NCI-H2171 (cell line): ENCODE measurements at regions not wholly inside any gene's neighbourhood (a gene's known extent, or its start where the extent isn't known, plus 50 kb on each side); places are given as distances from the start of the nearest gene placed in this dataset.
"Not testable (repeated sequence)": the region's sequence is repeated elsewhere in the genome, so short reads cannot be mapped to it uniquely, and the experiment has no call there.

Experiments
- DNase-seq: peaks from one replicate; lab custom pipeline; 2025; lab: John Stamatoyannopoulos, UW

DNA sequence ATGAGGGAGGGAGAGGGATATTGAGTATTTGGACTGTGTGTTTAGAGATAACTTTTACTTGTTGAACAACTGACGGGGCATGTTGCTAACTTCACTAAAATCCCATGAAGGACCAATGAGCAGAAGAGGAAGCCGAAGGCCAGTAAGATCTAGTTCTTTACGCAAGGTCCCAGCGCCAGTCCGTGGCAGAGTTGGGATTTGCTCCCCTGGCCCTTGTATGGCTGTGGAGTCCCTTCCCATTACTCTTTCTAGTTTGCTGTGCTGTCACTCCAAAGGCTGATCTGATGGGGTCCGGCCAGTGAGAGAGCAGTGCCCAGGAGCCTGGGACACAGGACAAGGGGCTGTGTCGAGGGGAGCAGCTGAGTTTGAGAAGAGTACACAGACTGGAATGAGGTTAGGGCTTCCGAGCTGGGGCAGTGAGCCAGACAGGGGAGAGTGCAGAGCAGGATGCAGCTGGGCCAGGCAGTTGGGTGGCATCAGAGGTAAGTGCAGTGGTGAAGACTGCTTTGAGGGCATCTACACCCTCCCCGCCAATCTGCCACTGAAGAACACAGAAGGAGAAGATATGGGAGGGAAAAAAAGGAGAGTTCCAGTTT is 692.9 kb upstream of the HS6ST1 start:
- DNase-seq: no peak

- DNase-seq: no peak
Measured at GRCh38 chr2:129014432-129014831, 695.8 kb upstream of the HS6ST1 start.

DNA sequence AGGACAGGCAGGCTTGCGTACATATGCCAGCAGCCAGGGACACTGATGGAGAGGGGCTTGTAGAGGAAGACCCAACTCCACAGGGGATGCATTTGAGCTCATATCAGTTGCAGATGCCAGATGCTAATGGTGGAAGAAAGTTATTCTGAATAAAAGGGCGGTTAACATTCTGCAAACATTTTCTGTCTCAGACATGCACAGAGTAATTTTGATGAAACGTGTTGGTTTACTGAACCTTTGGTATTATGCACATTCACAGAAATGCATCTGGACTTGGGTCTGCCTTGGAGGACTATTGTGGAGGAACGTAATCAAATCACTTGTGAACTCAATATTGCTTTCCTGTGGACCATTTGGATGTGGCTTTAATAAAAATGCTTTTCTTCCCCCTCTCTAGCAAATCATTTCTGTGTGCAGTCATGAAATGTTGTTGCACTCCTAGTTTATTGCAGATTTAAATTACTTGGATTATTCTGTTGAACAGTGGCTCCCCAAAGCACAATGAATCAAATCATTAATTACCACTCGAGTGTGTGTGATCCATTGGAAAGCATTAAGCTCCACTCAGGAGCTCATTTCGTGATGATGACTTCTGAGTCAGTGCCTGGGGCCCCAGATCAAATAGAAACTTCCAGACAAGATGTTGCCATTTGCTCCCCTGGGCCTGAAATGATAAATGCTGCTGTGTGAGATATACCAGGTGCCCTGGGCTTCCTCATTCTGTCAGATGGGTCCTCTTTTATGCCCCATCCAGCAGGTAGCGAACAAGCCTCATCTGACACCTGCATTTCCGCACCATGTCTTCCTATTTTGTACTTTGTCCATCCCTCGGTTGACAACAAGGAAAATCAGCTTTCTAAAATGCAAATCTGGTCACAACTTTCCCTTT is 697.0 kb upstream of the HS6ST1 start:
- DNase-seq: no peak

DNA sequence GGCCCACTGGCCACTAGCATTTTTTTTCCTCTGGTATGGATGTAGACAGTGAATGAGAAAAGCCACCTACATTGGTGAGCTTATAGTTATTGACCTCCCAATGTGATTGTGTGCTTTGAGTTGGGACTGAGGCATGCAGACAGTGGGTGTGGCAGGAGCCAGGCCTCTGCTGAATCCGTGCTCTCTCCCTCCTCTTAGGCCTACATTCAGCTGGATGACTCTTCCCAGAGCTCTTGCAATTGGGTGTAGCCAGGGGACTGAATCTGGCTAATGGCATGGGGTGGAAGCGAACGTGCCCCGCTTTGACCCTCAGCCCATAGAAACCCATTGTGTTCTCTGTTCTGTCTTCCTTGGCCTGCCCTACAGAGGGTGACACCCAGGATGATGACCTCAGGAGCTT is 698.3 kb upstream of the HS6ST1 start:
- no peak for DNase-seq

DNA sequence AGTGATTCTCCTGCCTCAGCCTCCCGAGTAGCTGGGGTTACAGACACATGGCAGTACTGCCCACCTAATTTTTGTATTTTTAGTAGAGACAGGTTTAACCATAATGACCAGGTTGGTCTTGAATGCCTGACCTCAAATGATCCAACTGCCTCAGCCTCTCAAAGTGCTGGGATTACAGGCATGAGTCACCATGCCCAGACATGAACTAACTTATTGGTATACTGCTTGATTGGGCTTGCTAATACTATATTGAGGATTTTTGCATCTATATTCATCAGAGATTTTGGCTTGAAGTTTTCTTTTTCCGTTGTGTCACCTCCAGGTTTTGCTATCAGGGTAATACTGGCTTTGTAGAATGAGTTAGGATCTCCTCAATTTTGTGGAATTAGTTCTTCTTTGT is 706.1 kb upstream of the HS6ST1 start:
- DNase-seq: no peak

DNA sequence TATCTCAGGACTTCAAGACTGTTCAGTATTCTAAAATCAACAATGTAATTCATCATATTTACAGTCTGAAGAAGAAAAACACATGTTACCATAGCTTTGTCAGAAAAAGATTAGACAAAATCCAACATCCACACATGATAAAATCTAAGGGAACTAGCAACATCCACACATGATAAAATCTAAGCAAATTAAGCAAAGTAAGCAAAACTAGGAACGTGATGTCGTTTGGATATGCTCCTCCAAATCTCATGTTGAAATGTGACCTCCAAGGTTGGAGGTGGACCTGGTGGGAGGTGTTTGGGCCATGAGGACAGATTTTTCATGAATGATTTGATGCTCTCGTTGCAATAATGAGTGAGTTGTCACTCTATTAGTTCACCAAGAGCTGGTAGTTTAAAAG is 717.3 kb upstream of the HS6ST1 start:
- no peak for DNase-seq

DNA sequence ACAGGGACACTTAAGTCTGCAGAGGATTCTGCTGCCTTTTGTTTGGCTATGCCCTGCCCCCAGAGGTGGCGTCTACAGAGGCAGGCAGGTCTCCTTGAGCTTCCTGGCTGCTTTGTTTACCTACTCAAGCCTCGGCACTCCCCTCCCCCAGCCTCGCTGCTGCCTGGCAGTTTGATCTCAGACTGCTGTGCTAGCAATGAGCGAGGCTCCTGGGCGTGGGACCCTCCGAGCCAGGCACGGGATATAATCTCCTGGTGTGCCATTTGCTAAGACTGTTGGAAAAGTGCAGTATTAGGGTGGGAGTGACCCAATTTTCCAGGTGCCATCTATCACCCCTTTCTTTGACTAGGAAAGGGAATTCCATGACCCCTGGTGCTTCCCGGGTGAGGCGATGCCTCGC is 725.0 kb upstream of the HS6ST1 start:
- not testable (repeated sequence) for DNase-seq

DNA sequence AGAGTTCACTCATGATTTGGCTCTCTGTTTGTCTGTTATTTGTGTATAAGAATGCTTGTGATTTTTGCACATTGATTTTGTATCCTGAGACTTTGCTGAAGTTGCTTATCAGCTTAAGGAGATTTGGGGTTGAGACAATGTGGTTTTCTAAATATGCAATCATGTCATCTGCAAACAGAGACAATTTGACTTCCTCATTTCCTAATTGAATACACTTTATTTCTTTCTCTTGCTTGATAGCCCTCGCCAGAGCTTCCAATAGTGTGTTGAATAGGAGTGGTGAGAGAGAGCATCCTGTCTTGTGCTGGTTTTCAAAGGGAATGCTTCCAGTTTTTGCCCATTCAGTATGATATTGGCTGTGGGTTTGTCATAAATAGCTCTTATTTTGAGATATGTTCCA is 727.8 kb upstream of the HS6ST1 start:
- not testable (repeated sequence) for DNase-seq

DNA sequence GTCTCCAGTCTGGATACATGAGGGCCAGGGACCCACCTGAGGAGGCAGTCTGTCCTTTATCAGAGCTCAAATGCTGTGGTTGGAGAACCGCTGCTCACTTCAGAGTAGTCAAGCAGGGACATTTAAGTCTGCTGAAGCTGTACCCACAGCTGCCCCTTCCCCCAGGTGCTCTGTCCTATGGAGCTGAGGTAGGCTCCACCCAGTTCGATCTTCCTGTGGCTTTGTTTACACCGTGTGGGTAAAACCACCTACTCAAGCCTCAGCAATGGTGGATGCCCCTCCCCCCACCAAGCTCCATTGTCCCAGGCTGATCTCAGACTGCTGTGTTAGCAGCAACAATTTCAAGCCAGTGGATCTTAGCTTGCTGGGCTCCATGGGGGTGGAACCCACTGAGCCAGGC is 731.4 kb upstream of the HS6ST1 start:
- DNase-seq: no peak

- no peak for DNase-seq
Measured at GRCh38 chr2:129055242-129055641, 736.6 kb upstream of the HS6ST1 start.

DNA sequence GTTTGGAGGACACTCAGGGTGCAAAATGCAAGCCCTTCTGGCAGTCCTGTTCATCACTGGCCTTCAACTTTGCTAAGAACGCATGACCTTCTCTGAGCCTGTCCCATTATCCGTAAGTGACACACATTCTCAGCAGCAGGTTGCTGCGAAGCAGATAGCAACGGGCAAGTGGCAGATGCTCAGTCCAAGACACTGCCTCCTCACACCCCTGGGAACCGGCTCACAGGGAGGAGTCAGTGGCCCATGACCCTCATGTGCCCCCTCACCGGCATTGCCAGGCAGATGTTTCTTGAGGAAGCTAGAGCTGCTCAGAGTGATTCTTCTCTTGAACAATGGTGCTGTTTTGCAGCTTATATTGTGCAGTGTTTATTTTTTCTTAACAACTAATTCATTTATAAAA is 737.2 kb upstream of the HS6ST1 start:
- peak; percentile 28 for DNase-seq

GRCh38 chr2:129056309-129056958 is 737.8 kb upstream of the HS6ST1 start:
- DNase-seq: peak; percentile 2

DNA sequence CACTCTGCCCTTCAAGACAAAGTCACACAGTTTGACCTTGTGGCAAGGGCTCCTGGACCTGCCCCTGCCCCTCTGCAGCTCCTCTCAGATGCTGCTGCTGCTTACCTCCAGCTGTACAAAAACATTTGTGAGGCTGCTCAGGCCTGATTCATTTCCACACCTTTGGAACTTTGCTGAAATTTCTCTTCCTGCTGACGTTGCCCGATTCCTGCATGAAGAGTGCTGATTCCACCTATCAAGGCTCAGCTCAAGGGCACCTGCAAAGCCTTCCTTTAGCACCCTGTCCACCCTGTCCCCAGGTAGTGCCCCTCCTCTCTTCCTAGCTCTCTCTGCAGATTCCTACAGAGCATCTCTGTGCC is 738.3 kb upstream of the HS6ST1 start:
- no peak for DNase-seq

DNA sequence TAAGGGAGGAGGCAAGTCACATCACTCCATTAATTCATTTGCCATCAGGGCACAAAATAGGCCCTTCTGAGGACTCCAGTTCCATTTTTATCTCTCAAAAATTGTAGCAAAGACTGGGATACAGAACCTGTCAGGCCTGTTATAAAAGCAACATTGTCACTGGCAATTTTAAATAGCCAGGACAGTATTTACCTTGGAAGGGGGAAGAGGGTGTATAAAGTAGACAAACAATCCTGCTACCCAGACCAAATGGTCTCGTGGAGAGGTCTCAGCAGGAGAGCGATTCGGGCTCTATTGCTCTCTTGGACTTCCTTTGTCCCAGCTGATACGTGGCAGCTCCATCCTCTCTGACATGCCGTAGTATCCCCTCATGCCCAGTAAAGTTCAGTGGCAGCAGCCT is 740.3 kb upstream of the HS6ST1 start:
- DNase-seq: no peak

- DNase-seq: no peak
Measured at GRCh38 chr2:129059476-129059875, 740.8 kb upstream of the HS6ST1 start.

DNA sequence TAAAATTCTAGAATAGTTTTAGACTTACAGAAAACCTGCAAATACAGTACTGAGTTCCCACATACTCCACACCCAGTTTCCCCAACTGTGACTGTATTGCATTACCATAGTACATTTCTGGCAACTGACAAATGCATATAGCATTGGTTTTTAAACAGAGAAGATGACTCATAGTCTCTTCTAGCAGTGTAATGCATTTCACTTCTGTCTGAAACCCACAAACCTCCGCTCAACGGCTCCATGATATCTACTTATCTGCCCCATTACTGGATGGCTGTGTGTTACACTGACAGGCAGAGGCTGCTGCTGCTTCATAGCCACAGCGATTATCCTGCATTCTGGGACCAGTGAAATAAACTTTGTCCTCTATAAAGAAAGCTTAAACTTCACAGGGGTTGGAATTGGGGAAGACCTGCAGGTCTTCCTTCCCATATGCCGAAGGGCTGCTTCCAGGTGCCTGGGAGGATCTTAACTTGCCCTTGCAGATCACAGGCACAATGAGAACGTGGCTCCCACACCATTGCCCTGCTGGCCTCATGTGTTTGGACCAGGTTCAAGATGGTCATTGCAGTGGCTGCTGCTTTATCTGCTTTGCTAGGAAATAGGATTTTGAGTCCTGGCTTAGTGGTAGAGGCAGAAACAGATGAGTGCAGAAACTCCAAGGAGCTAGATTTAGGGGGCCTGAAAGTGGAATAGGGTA is 742.6 kb upstream of the HS6ST1 start:
- no peak for DNase-seq

DNA sequence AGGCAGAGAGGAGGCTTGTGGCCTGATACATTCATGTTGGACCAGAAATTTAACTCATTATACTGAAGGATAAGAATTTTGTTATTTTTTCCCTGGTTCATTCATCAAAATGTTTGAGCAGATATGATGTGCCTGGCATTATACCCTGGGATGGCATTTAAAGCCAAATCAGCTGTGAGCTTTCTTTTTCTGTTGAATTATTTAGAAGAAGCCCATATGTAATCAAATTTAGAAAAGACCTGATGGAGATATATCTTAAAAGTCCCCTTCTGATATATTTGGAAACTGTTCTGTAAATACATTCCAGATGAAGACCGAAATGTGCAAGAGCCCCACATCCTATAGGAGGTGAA is 743.1 kb upstream of the HS6ST1 start:
- DNase-seq: no peak

DNA sequence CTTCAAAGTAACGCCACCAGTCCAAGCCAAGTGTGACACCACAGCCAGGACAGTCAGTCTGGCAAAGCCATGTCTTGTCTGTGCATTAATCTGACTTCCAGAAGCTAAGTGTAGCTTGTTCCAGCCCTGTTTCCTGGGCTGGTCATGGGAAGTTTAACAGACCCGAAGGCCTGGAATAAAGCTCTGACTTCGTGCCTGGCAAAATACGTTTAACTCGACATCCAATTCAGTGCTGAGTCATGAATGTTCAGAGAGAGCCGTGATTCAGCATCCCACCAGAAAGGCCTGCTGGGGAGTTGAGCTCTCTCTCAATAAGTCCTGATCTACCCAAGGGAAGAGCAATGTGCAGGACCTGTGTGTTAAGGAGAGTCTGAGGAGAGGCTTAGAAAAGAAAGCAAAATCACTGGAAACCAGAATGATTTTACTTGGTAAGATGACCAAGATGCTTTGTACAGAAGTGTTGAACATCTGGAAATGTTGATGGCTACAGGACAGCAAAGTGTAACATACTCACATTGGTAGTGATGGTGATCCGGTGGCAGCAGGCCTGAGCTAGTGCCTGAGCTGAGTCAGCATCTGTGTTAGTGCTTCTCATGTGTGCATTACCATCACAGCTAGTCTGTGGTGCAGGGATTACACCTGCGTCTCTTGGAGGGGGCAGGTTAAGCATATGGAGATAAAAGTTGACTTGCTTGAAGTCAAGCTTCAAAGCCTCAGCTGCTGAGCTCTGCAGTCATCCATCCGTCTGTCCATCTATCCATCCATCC is 743.7 kb upstream of the HS6ST1 start:
- no peak for DNase-seq

GRCh38 chr2:129067070-129067469 is 748.4 kb upstream of the HS6ST1 start:
- DNase-seq: no peak

DNA sequence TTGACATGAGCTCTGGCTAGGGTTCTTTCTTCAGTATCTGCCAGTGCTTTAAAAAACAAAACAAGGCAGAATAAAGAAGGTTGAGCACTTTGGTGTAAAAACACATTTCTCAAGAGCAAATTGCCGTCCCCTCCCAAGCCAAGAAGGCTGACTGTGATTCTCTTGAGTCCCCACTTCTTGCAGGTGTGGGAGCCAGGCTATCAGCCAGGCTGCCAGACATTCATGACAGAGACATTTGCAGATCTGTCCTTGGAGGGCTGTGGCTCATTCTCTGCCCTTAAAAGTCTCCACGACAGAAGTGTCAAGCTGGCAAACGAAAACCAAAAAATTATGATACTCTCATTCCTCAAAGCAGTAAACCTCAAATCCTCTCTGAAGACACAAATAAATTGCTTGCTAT is 749.3 kb upstream of the HS6ST1 start:
- DNase-seq: no peak

- DNase-seq: no peak
Measured at GRCh38 chr2:129068543-129068942, 749.9 kb upstream of the HS6ST1 start.
